ENCODE measurements at regions not wholly inside any gene's neighbourhood (a gene's known extent, or its start where the extent isn't known, plus 50 kb on each side); places are given as distances from the start of the nearest gene placed in this dataset.

- H3K36me3 Mint-ChIP-seq: no peaks in the 10 kb centered on the region
Observed at GRCh38 chr6:91412532-91412931, 825.7 kb upstream of the MAP3K7 start.

GRCh38 chr6:91407706-91408105, 820.8 kb upstream of the MAP3K7 start:
- H3K4me1 ChIP-seq (ENCODE audit: insufficient read depth, low read length): no peaks in the 10 kb centered on the region
- intact Hi-C loops (cut with micrococcal nuclease): no loop called here
- no peak overlapping the region for H3K27ac Mint-ChIP-seq
- no peaks in the 10 kb centered on the region for H3K27me3 Mint-ChIP-seq
- no peaks in the 10 kb centered on the region for H3K4me1 Mint-ChIP-seq
- CTCF ChIA-PET (ENCODE audit: partially characterized antibody): no interaction called here
- no peaks in the 10 kb centered on the region for H3K27me3 ChIP-seq (ENCODE audit: insufficient read depth, low read length)
- no peaks in the 10 kb centered on the region for H3K36me3 Mint-ChIP-seq
- H3K4me3 ChIP-seq (ENCODE audit: low read length in 2 of 2): no peak overlapping the region
- DNase-seq: no peak
- H3K9me3 Mint-ChIP-seq: peaks cover 0 to 19% (median 6%) of the 10 kb centered on the region in 8 donors
- no peaks in the 10 kb centered on the region for H3K36me3 ChIP-seq (ENCODE audit: insufficient read depth, low read length)
- H3K9me3 ChIP-seq (ENCODE audit: control insufficient read depth in 1 of 2, low read length in 2 of 2): no peaks in the 10 kb centered on the region
- no peak overlapping the region for H3K27ac ChIP-seq (ENCODE audit: low read depth, low read length)
- H3K4me3 Mint-ChIP-seq: no peak overlapping the region
- POLR2A ChIA-PET (ENCODE audit: partially characterized antibody): no interaction called here

More at GRCh38 chr6:91412532-91412931, 825.7 kb upstream of the MAP3K7 start:
- Mint-ChIP-seq H3K27ac (no peak overlapping the region), H3K4me1 (no peaks in the 10 kb centered on the region), H3K9me3 (peaks cover 0 to 7% (median 0%) of the 10 kb centered on the region in 8 donors), H3K27me3 (no peaks in the 10 kb centered on the region), H3K4me3 (no peak overlapping the region)
- CTCF ChIA-PET (ENCODE audit: partially characterized antibody): no interaction called here
- intact Hi-C loops (cut with micrococcal nuclease): no loop called here
- H3K4me1 ChIP-seq (ENCODE audit: insufficient read depth, low read length): no peaks in the 10 kb centered on the region
- H3K27ac ChIP-seq (ENCODE audit: low read depth, low read length): no peak overlapping the region
- no peaks in the 10 kb centered on the region for H3K27me3 ChIP-seq (ENCODE audit: insufficient read depth, low read length)
- H3K36me3 ChIP-seq (ENCODE audit: insufficient read depth, low read length): no peaks in the 10 kb centered on the region
- POLR2A ChIA-PET (ENCODE audit: partially characterized antibody): no interaction called here
- DNase-seq: no peak
- H3K4me3 ChIP-seq (ENCODE audit: low read length in 2 of 2): no peak overlapping the region
- no peaks in the 10 kb centered on the region for H3K9me3 ChIP-seq (ENCODE audit: control insufficient read depth in 1 of 2, low read length in 2 of 2)

- Mint-ChIP-seq H3K9me3 (peaks cover 0 to 18% (median 5%) of the 10 kb centered on the region in 8 donors), H3K27me3 (no peaks in the 10 kb centered on the region), H3K36me3 (no peaks in the 10 kb centered on the region), H3K27ac (no peak overlapping the region), H3K4me3 (no peak overlapping the region), H3K4me1 (no peaks in the 10 kb centered on the region)
- Histone ChIP-seq H3K36me3 (ENCODE audit: insufficient read depth, low read length) (no peaks in the 10 kb centered on the region), H3K4me3 (ENCODE audit: low read length in 2 of 2) (no peak overlapping the region), H3K9me3 (ENCODE audit: control insufficient read depth in 1 of 2, low read length in 2 of 2) (no peaks in the 10 kb centered on the region), H3K4me1 (ENCODE audit: insufficient read depth, low read length) (no peaks in the 10 kb centered on the region), H3K27me3 (ENCODE audit: insufficient read depth, low read length) (no peaks in the 10 kb centered on the region), H3K27ac (ENCODE audit: low read depth, low read length) (no peak overlapping the region)
- no peak for DNase-seq
- CTCF ChIA-PET (ENCODE audit: partially characterized antibody): no interaction called here
- POLR2A ChIA-PET (ENCODE audit: partially characterized antibody): no interaction called here
- intact Hi-C loops (cut with micrococcal nuclease): no loop called here
Observed at GRCh38 chr6:91392951-91393350, 806.1 kb upstream of the MAP3K7 start.

DNA sequence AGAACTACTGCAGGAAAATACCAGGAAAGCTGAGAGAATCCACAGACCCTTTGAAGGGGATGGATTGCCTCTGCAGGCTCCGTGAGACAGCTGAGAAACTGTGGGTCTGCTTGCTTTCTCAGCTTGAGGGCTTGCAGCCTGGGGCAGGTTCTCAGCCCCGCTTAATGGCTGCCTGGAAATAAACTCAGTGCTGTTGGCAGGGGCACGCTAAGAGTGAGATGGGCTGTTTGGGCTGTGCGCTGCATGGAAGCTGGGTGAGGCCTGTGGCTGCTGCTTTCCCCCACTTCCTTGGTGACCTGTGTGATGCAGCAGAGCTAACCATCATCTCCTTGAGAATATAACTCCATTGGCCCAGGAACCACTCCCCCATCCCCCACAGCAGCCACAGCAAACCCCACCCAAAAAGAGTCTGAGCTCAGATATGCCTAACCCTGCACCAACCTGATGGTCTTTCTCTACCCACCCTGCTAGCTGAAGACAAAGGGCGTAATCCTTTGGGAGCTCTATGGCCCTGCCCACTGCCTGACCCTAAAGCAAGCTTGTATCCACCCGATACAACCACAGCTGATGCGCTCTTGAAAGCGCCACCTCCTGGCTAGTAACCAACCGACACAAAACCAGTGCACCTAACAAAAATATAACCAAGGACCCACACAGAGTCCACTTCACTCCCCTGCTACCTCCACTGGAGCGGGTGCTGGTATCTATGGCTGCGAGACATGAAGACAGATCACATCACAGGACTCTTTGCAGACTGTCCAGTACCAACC, 800.6 kb upstream of the MAP3K7 start:
- POLR2A ChIA-PET (ENCODE audit: partially characterized antibody): no interaction called here
- peaks cover 0 to 15% (median 8%) of the 10 kb centered on the region in 8 donors for H3K9me3 Mint-ChIP-seq
- H3K4me1 Mint-ChIP-seq: no peaks in the 10 kb centered on the region
- CTCF ChIA-PET (ENCODE audit: partially characterized antibody): no interaction called here
- H3K27me3 Mint-ChIP-seq: no peaks in the 10 kb centered on the region
- Histone ChIP-seq H3K27ac (ENCODE audit: low read depth, low read length) (no peak overlapping the region), H3K4me3 (ENCODE audit: low read length in 2 of 2) (no peak overlapping the region), H3K9me3 (ENCODE audit: control insufficient read depth in 1 of 2, low read length in 2 of 2) (no peaks in the 10 kb centered on the region), H3K4me1 (ENCODE audit: insufficient read depth, low read length) (no peaks in the 10 kb centered on the region), H3K36me3 (ENCODE audit: insufficient read depth, low read length) (no peaks in the 10 kb centered on the region), H3K27me3 (ENCODE audit: insufficient read depth, low read length) (no peaks in the 10 kb centered on the region)
- no peak overlapping the region for H3K27ac Mint-ChIP-seq
- H3K4me3 Mint-ChIP-seq: no peak overlapping the region
- no peaks in the 10 kb centered on the region for H3K36me3 Mint-ChIP-seq
- DNase-seq: no peak
- intact Hi-C loops (cut with micrococcal nuclease): no loop called here

- no peak overlapping the region for H3K4me3 Mint-ChIP-seq
- Histone ChIP-seq H3K27ac (ENCODE audit: low read depth, low read length) (no peak overlapping the region), H3K4me1 (ENCODE audit: insufficient read depth, low read length) (no peaks in the 10 kb centered on the region), H3K36me3 (ENCODE audit: insufficient read depth, low read length) (no peaks in the 10 kb centered on the region), H3K27me3 (ENCODE audit: insufficient read depth, low read length) (no peaks in the 10 kb centered on the region), H3K9me3 (ENCODE audit: control insufficient read depth in 1 of 2, low read length in 2 of 2) (no peaks in the 10 kb centered on the region), H3K4me3 (ENCODE audit: low read length in 2 of 2) (no peak overlapping the region)
- no peaks in the 10 kb centered on the region for H3K36me3 Mint-ChIP-seq
- peaks cover 0 to 15% (median 5%) of the 10 kb centered on the region in 8 donors for H3K9me3 Mint-ChIP-seq
- DNase-seq: no peak
- POLR2A ChIA-PET (ENCODE audit: partially characterized antibody): no interaction called here
- H3K4me1 Mint-ChIP-seq: no peaks in the 10 kb centered on the region
- CTCF ChIA-PET (ENCODE audit: partially characterized antibody): no interaction called here
- intact Hi-C loops (cut with micrococcal nuclease): no loop called here
- H3K27ac Mint-ChIP-seq: no peak overlapping the region
- H3K27me3 Mint-ChIP-seq: no peaks in the 10 kb centered on the region
Observed at GRCh38 chr6:91386204-91386603, 799.3 kb upstream of the MAP3K7 start.

GRCh38 chr6:91383207-91383606, 796.3 kb upstream of the MAP3K7 start:
- DNase-seq: no peak

GRCh38 chr6:91376686-91377085, 789.8 kb upstream of the MAP3K7 start:
- Mint-ChIP-seq H3K4me1 (no peaks in the 10 kb centered on the region), H3K4me3 (no peak overlapping the region), H3K27ac (no peak overlapping the region), H3K36me3 (no peaks in the 10 kb centered on the region), H3K27me3 (no peaks in the 10 kb centered on the region), H3K9me3 (peaks cover 0 to 8% (median 2%) of the 10 kb centered on the region in 8 donors)
- H3K36me3 ChIP-seq (ENCODE audit: insufficient read depth, low read length): no peaks in the 10 kb centered on the region
- POLR2A ChIA-PET (ENCODE audit: partially characterized antibody): no interaction called here
- no peak overlapping the region for H3K27ac ChIP-seq (ENCODE audit: low read depth, low read length)
- CTCF ChIA-PET (ENCODE audit: partially characterized antibody): no interaction called here
- H3K27me3 ChIP-seq (ENCODE audit: insufficient read depth, low read length): no peaks in the 10 kb centered on the region
- no peak for DNase-seq
- no peak overlapping the region for H3K4me3 ChIP-seq (ENCODE audit: low read length in 2 of 2)
- H3K9me3 ChIP-seq (ENCODE audit: control insufficient read depth in 1 of 2, low read length in 2 of 2): no peaks in the 10 kb centered on the region
- no peaks in the 10 kb centered on the region for H3K4me1 ChIP-seq (ENCODE audit: insufficient read depth, low read length)
- intact Hi-C loops (cut with micrococcal nuclease): no loop called here

More at GRCh38 chr6:91383207-91383606, 796.3 kb upstream of the MAP3K7 start:
- no peaks in the 10 kb centered on the region for H3K27me3 Mint-ChIP-seq
- H3K4me1 Mint-ChIP-seq: no peaks in the 10 kb centered on the region
- peaks cover 0 to 11% (median 2%) of the 10 kb centered on the region in 8 donors for H3K9me3 Mint-ChIP-seq
- H3K4me3 Mint-ChIP-seq: no peak overlapping the region
- ChIA-PET CTCF (ENCODE audit: partially characterized antibody) (no interaction called here), POLR2A (ENCODE audit: partially characterized antibody) (no interaction called here)
- no peaks in the 10 kb centered on the region for H3K36me3 Mint-ChIP-seq
- Histone ChIP-seq H3K4me1 (ENCODE audit: insufficient read depth, low read length) (no peaks in the 10 kb centered on the region), H3K27ac (ENCODE audit: low read depth, low read length) (no peak overlapping the region), H3K36me3 (ENCODE audit: insufficient read depth, low read length) (no peaks in the 10 kb centered on the region), H3K9me3 (ENCODE audit: control insufficient read depth in 1 of 2, low read length in 2 of 2) (no peaks in the 10 kb centered on the region), H3K4me3 (ENCODE audit: low read length in 2 of 2) (no peak overlapping the region), H3K27me3 (ENCODE audit: insufficient read depth, low read length) (no peaks in the 10 kb centered on the region)
- H3K27ac Mint-ChIP-seq: no peak overlapping the region
- intact Hi-C loops (cut with micrococcal nuclease): no loop called here
